ENCODE measurements at regions not wholly inside any gene's neighbourhood (a gene's known extent, or its start where the extent isn't known, plus 50 kb on each side); places are given as distances from the start of the nearest gene placed in this dataset.

GRCh38 chr1:87242445-87243185, 86.1 kb upstream of the LMO4 start:
- no peaks in the 10 kb centered on the region for H3K79me1 ChIP-seq (ENCODE audit: low read depth, low read length)
- H3K14ac ChIP-seq (ENCODE audit: insufficient read length): no peak overlapping the region
- no peak overlapping the region for H2BK20ac ChIP-seq (ENCODE audit: low read length)
- no peaks in the 10 kb centered on the region; a peak in 1 of 7 replicates for H3K4me1 ChIP-seq (replicated peaks in 1 of 4; ENCODE audit: control insufficient read depth in 3 of 4, insufficient read depth in 4 of 4, low read length in 3 of 4)
- no peak overlapping the region for H3K56ac ChIP-seq (replicated peaks; ENCODE audit: insufficient read length, low read depth, low read length)
- no peak overlapping the region for H4K91ac ChIP-seq (replicated peaks; ENCODE audit: insufficient read length, low read length)
- FAIRE-seq (no peak), DNase-seq (ENCODE audit: low read depth in 1 of 2, low spot score in 2 of 2) (no peak)
- H3K23me2 ChIP-seq (ENCODE audit: low read depth, low read length): no peaks in the 10 kb centered on the region
- H2BK12ac ChIP-seq (ENCODE audit: low read depth, low read length): no peak overlapping the region
- H2BK15ac ChIP-seq (ENCODE audit: low read length): no peak overlapping the region
- CTCF ChIA-PET (ENCODE audit: partially characterized antibody): interaction anchor here (1.1 to 2.0 kb wide), 3 partner anchors 10 to 236 kb away, joined by 3 to 8 read pairs (median 3); no protein-coding TSS in a partner anchor
- no peak overlapping the region for H3K9ac ChIP-seq (replicated peaks in 1 of 4; ENCODE audit: extremely low read depth in 1 of 4, low read depth in 3 of 4, low read length in 3 of 4)
- no peak overlapping the region for H2BK120ac ChIP-seq (replicated peaks; ENCODE audit: low read depth, low read length)
- TF ChIP-seq CEBPB (IDR thresholded peaks at IDR 0.05; ENCODE audit: low read depth, low read length): no peak
- H3K27me3 ChIP-seq (replicated peaks in 1 of 4; ENCODE audit: control insufficient read depth in 3 of 4, extremely low read depth in 1 of 4, insufficient read depth in 3 of 4, low read length in 3 of 4): no peaks in the 10 kb centered on the region
- POLR2A ChIA-PET (ENCODE audit: partially characterized antibody): interaction anchor here (1.0 kb wide), 1 partner anchor 8 kb away, joined by 3 read pairs; no protein-coding TSS in a partner anchor
- H3K4ac ChIP-seq (replicated peaks; ENCODE audit: insufficient read length, low read depth, low read length): no peak overlapping the region
- no peak overlapping the region for H3K4me3 ChIP-seq (ENCODE audit: extremely low read depth in 1 of 4, insufficient read depth in 2 of 4, low read depth in 3 of 4, low read length in 4 of 4)
- 81% methylated on average over 6 of the region's 6 CpGs; no CpG with 5 or more reads in 1 of the 2 experiments for WGBS, 2 experiments (ENCODE audit: extremely low coverage in 1 of 2, insufficient coverage in 1 of 2, insufficient read length in 1 of 2, insufficient replicate concordance in 2 of 2, low coverage in 1 of 2, low lambda C conversion rate in 2 of 2, missing lambda C conversion rate in 1 of 2)
- H3K18ac ChIP-seq (ENCODE audit: extremely low read depth, low read length): no peak overlapping the region
- H3K4me2 ChIP-seq (ENCODE audit: insufficient read depth in 1 of 2, low read depth in 2 of 2, low read length in 2 of 2): no peak overlapping the region
- H2BK5ac ChIP-seq (ENCODE audit: low read depth, low read length): no peak overlapping the region
- H4K5ac ChIP-seq (ENCODE audit: insufficient read length, low read depth, low read length): no peak overlapping the region
- H4K20me1 ChIP-seq (replicated peaks in 1 of 2; ENCODE audit: control insufficient read depth in 1 of 2, insufficient read depth in 2 of 2, low read length in 2 of 2): no peaks in the 10 kb centered on the region
- no peak overlapping the region for H2AK5ac ChIP-seq (ENCODE audit: low read depth, low read length)
- H3K9me3 ChIP-seq (ENCODE audit: insufficient read depth in 2 of 2, low read depth in 1 of 2, low read length in 1 of 2): peaks cover 0 to 4% of the 10 kb centered on the region in 2 experiments; a peak in 1 of 4 replicates
- no peak overlapping the region for H3K23ac ChIP-seq (ENCODE audit: insufficient read length)
- no peaks in the 10 kb centered on the region for H3K36me3 ChIP-seq (ENCODE audit: control insufficient read depth in 2 of 4, insufficient read depth in 4 of 4, low read length in 3 of 4)
- H2AFZ ChIP-seq (ENCODE audit: low read length): no peak overlapping the region
- H4K8ac ChIP-seq (ENCODE audit: extremely low read depth, insufficient read depth, low read length): no peak overlapping the region
- no peaks in the 10 kb centered on the region for H3K79me2 ChIP-seq (ENCODE audit: control insufficient read depth in 1 of 2, insufficient read depth in 2 of 2, low read length in 2 of 2)
- H3K27ac ChIP-seq (ENCODE audit: low read depth, low read length): no peak overlapping the region
